NT2/D1 (cell line): ENCODE measurements at regions not wholly inside any gene's neighbourhood (a gene's known extent, or its start where the extent isn't known, plus 50 kb on each side); places are given as distances from the start of the nearest gene placed in this dataset.

Experiments
- YY1 ChIP-seq: IDR thresholded peaks from 2 replicates; pipeline ENCODE4 v1.6.1; 2011; ENCODE audit not compliant: insufficient read length, insufficient read depth
- ZNF274 ChIP-seq: IDR thresholded peaks from 2 replicates; pipeline ENCODE4 v1.6.1; 2011; ENCODE audit warnings: mild to moderate bottlenecking, low read depth, low read length

DNA sequence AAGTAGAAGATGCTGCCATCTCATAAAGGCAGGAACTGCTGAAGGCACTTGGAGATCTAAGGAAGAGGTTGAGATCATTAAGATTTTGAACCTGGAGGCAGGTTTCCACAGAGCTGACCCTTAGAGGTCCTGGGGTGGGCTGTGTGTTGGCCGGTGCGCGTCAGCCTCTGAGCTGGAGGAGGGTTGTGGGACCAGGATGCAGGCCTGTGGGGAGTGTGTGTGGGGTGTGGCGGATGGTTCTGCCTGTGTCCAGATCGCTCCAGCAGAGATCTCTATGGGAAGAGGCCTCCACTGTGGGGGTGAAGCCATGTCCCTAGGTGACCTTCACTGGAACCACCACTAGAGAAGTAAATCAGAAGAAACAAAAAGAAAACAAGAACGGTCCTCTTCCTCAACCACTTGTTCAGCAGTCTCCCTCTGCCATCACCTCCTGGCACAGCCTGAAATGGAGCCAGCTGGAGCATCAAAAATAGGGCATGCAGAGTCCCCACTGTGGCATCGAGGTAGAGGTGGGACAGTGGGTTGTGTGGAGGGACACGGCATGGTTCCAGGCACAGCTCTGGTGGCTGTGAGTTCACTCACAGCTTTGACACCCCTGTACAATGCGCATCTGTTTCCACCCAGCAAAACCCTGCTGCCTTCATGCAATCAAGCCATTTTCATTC, 453.8 kb downstream of the TCERG1L start:
- TF ChIP-seq ZNF274 (no peak), YY1 (no peak)
